Thoracic aorta (tissue), 2 donors: ENCODE measurements at regions not wholly inside any gene's neighbourhood (a gene's known extent, or its start where the extent isn't known, plus 50 kb on each side); places are given as distances from the start of the nearest gene placed in this dataset.

Experiments
- ATAC-seq: fragments of 150-250 bp; one replicate; pipeline ENCODE4 v1.8.0; 2017; ENCODE audit warnings: low read depth; ENCODE audit not compliant: insufficient number of reproducible peaks, low FRiP score
- DNase-seq: peaks from one replicate; pipeline ENCODE4 v3.0.0-alpha.2; 2020; ENCODE audit warnings: low spot score
- H3K27ac ChIP-seq, 2 donors: fragments of 200-600 bp; sonication (generic); 1 replicate in 1 of 2; 2 replicates in 1 of 2; pipeline ENCODE4 v1.5.1; 2016; ENCODE audit warnings: mild to moderate bottlenecking in 2 of 2, moderate library complexity in 2 of 2
- H3K27me3 ChIP-seq: fragments of 200-600 bp; sonication (generic); replicated peaks from 2 replicates; pipeline ENCODE4 v1.6.0; 2016; ENCODE audit warnings: mild to moderate bottlenecking; ENCODE audit not compliant: insufficient read depth
- H3K36me3 ChIP-seq: fragments of 200-600 bp; sonication (generic); one replicate; pipeline ENCODE4 v1.5.1; 2016
- H3K4me1 ChIP-seq, 2 donors: fragments of 200-600 bp; sonication (generic); 1 replicate in 1 of 2; 2 replicates in 1 of 2; pipeline versions ENCODE4 v1.5.1 to v1.6.0; 2016; ENCODE audit warnings: low read depth in 2 of 2, mild to moderate bottlenecking in 1 of 2; ENCODE audit not compliant: control insufficient read depth in 1 of 2
- H3K4me3 ChIP-seq: fragments of 200-600 bp; sonication (generic); 2 replicates; pipeline ENCODE4 v1.5.1; 2016; ENCODE audit warnings: mild to moderate bottlenecking
- H3K9me3 ChIP-seq: fragments of 200-600 bp; sonication (generic); 2 replicates; pipeline ENCODE4 v1.5.1; 2016
- TF ChIP-seq, protein P1 (sequence below): fragments of 200-600 bp; sonication (generic); IDR thresholded peaks from one replicate; pipeline ENCODE4 v1.5.1; 2019; ENCODE audit warnings: antibody characterized with exemption

GRCh38 chr13:74230984-74231501 is 96.8 kb upstream of the KLF12 start:
- no peak for DNase-seq
- Histone ChIP-seq H3K27me3 (no peaks in the 10 kb centered on the region), H3K9me3 (no peaks in the 10 kb centered on the region), H3K27ac (no peak overlapping the region), H3K4me3 (no peak overlapping the region), H3K4me1 (no peaks in the 10 kb centered on the region), H3K36me3 (no peaks in the 10 kb centered on the region)
- ATAC-seq: no peak
- TF ChIP-seq, protein P1, sequence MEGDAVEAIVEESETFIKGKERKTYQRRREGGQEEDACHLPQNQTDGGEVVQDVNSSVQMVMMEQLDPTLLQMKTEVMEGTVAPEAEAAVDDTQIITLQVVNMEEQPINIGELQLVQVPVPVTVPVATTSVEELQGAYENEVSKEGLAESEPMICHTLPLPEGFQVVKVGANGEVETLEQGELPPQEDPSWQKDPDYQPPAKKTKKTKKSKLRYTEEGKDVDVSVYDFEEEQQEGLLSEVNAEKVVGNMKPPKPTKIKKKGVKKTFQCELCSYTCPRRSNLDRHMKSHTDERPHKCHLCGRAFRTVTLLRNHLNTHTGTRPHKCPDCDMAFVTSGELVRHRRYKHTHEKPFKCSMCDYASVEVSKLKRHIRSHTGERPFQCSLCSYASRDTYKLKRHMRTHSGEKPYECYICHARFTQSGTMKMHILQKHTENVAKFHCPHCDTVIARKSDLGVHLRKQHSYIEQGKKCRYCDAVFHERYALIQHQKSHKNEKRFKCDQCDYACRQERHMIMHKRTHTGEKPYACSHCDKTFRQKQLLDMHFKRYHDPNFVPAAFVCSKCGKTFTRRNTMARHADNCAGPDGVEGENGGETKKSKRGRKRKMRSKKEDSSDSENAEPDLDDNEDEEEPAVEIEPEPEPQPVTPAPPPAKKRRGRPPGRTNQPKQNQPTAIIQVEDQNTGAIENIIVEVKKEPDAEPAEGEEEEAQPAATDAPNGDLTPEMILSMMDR: no peak

- Histone ChIP-seq H3K36me3 (no peaks in the 10 kb centered on the region), H3K4me1 (no peaks in the 10 kb centered on the region), H3K9me3 (no peaks in the 10 kb centered on the region), H3K27me3 (no peaks in the 10 kb centered on the region), H3K27ac (no peak overlapping the region), H3K4me3 (no peak overlapping the region)
- ATAC-seq (no peak), DNase-seq (no peak)
- TF ChIP-seq, protein P1: no peak
These were observed 95.0 kb upstream of the KLF12 start for GRCh38 chr13:74229242-74229641.

- ATAC-seq (no peak), DNase-seq (no peak)
- H3K4me3 ChIP-seq: no peak overlapping the region
- no peak overlapping the region for H3K27ac ChIP-seq
- no peaks in the 10 kb centered on the region for H3K27me3 ChIP-seq
- H3K36me3 ChIP-seq: no peaks in the 10 kb centered on the region
- TF ChIP-seq, protein P1: no peak
- H3K9me3 ChIP-seq: no peaks in the 10 kb centered on the region
- no peaks in the 10 kb centered on the region for H3K4me1 ChIP-seq
These were observed 93.4 kb upstream of the KLF12 start for GRCh38 chr13:74227476-74228158.

- DNase-seq: no peak
- Histone ChIP-seq H3K4me3 (no peak overlapping the region), H3K9me3 (no peaks in the 10 kb centered on the region), H3K4me1 (no peaks in the 10 kb centered on the region), H3K27ac (no peak overlapping the region), H3K27me3 (no peaks in the 10 kb centered on the region), H3K36me3 (no peaks in the 10 kb centered on the region)
- ATAC-seq: no peak
- TF ChIP-seq, protein P1: no peak
These were observed 92.7 kb upstream of the KLF12 start for GRCh38 chr13:74226791-74227475.

- no peak overlapping the region for H3K4me3 ChIP-seq
- no peaks in the 10 kb centered on the region for H3K36me3 ChIP-seq
- no peak for ATAC-seq
- no peak for DNase-seq
- no peaks in the 10 kb centered on the region for H3K4me1 ChIP-seq
- H3K27me3 ChIP-seq: no peaks in the 10 kb centered on the region
- no peaks in the 10 kb centered on the region for H3K9me3 ChIP-seq
- TF ChIP-seq, protein P1: no peak
- H3K27ac ChIP-seq: no peak overlapping the region
These were observed 87.5 kb upstream of the KLF12 start for GRCh38 chr13:74221752-74222151.
